Gastrocnemius medialis (tissue), 4 donors: ENCODE measurements at regions not wholly inside any gene's neighbourhood (a gene's known extent, or its start where the extent isn't known, plus 50 kb on each side); places are given as distances from the start of the nearest gene placed in this dataset.

Experiments
- POLR2A ChIP-seq, 2 donors: fragments of 450-650 bp; IDR thresholded peaks; one replicate each; pipeline ENCODE4 v1.6.1; 2017; ENCODE audit warnings: antibody characterized with exemption in 2 of 2, mild to moderate bottlenecking in 2 of 2, moderate library complexity in 2 of 2
- TF ChIP-seq, protein P1 (sequence below), 5 experiments: fragments of 450-650 bp in 3 of 5; fragments of 200-600 bp in 2 of 5; sonication (generic) in 2 of 5; IDR thresholded peaks in 4 of 5; conservative IDR thresholded peaks in 1 of 5; 1 replicate in 4 of 5; 2 replicates in 1 of 5; pipeline ENCODE4 v1.5.1; 2016 to 2019; ENCODE audit warnings: antibody characterized with exemption in 5 of 5, mild to moderate bottlenecking in 3 of 5, moderate library complexity in 3 of 5

- TF ChIP-seq, protein P1, sequence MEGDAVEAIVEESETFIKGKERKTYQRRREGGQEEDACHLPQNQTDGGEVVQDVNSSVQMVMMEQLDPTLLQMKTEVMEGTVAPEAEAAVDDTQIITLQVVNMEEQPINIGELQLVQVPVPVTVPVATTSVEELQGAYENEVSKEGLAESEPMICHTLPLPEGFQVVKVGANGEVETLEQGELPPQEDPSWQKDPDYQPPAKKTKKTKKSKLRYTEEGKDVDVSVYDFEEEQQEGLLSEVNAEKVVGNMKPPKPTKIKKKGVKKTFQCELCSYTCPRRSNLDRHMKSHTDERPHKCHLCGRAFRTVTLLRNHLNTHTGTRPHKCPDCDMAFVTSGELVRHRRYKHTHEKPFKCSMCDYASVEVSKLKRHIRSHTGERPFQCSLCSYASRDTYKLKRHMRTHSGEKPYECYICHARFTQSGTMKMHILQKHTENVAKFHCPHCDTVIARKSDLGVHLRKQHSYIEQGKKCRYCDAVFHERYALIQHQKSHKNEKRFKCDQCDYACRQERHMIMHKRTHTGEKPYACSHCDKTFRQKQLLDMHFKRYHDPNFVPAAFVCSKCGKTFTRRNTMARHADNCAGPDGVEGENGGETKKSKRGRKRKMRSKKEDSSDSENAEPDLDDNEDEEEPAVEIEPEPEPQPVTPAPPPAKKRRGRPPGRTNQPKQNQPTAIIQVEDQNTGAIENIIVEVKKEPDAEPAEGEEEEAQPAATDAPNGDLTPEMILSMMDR (IDR thresholded peaks at IDR 0.05 in 4 of 5, conservative IDR thresholded peaks at IDR 0.05 in 1 of 5), result no peak
- no peak for TF ChIP-seq POLR2A (IDR thresholded peaks at IDR 0.05)
Observed at GRCh38 chr4:62627141-62627540, 1427.0 kb downstream of the ADGRL3 start.
